Neuronal stem cell (in vitro differentiated cells): ENCODE measurements at regions not wholly inside any gene's neighbourhood (a gene's known extent, or its start where the extent isn't known, plus 50 kb on each side); places are given as distances from the start of the nearest gene placed in this dataset.

ENCODE experiments used
- DNase-seq: peaks from one replicate; pipeline ENCODE4 v3.0.0-alpha.2; 2013; ENCODE audit warnings: low spot score
- H2AFZ ChIP-seq: one replicate; pipeline ENCODE4 v1.6.1; 2013; ENCODE audit warnings: mild to moderate bottlenecking, low read length, inconsistent platforms
- H2AK5ac ChIP-seq: 2 replicates; pipeline ENCODE4 v1.6.1; 2013; ENCODE audit warnings: low read depth, mild to moderate bottlenecking, inconsistent platforms, low read length, moderate library complexity, mixed read lengths
- H2BK120ac ChIP-seq: 2 replicates; pipeline ENCODE4 v1.6.1; 2013; ENCODE audit warnings: low read depth, mild to moderate bottlenecking, inconsistent platforms, low read length, moderate library complexity, mixed read lengths
- H2BK12ac ChIP-seq: one replicate; pipeline ENCODE4 v1.6.1; 2013; ENCODE audit warnings: low read length, inconsistent platforms
- H2BK15ac ChIP-seq: 2 replicates; pipeline ENCODE4 v1.6.1; 2013; ENCODE audit warnings: mild to moderate bottlenecking, low read length, inconsistent platforms, mixed read lengths
- H2BK5ac ChIP-seq: one replicate; pipeline ENCODE4 v1.6.1; 2013; ENCODE audit warnings: inconsistent platforms, mild to moderate bottlenecking, low read length, moderate library complexity
- H3K14ac ChIP-seq: one replicate; pipeline ENCODE4 v1.6.1; 2013; ENCODE audit warnings: low read length, inconsistent platforms
- H3K18ac ChIP-seq: 2 replicates; pipeline ENCODE4 v1.6.1; 2013; ENCODE audit warnings: low read length, inconsistent platforms
- H3K23ac ChIP-seq: 2 replicates; pipeline ENCODE4 v1.6.1; 2013; ENCODE audit warnings: low read depth, mild to moderate bottlenecking, mixed read lengths, low read length, inconsistent platforms; ENCODE audit not compliant: poor library complexity
- H3K27ac ChIP-seq: replicated peaks from 3 replicates; pipeline ENCODE4 v1.5.1; 2013; ENCODE audit warnings: low read length, inconsistent platforms
- H3K27me3 ChIP-seq, 3 experiments: 2 replicates each; pipeline ENCODE4 v1.6.1; 2013; ENCODE audit warnings: low read length in 3 of 3, mild to moderate bottlenecking in 2 of 3, inconsistent platforms in 1 of 3, low read depth in 1 of 3, mixed read lengths in 1 of 3, moderate library complexity in 1 of 3; ENCODE audit not compliant: control insufficient read depth in 3 of 3, insufficient read depth in 3 of 3
- H3K36me3 ChIP-seq, 2 donors: replicated peaks in 1 of 2; 2 replicates each; pipeline ENCODE4 v1.6.1; 2013; ENCODE audit warnings: low read length in 2 of 2; ENCODE audit not compliant: control insufficient read depth in 2 of 2, insufficient read depth in 2 of 2
- H3K4ac ChIP-seq: 2 replicates; pipeline ENCODE4 v1.6.1; 2013; ENCODE audit warnings: inconsistent platforms, mild to moderate bottlenecking, low read length, moderate library complexity
- H3K4me1 ChIP-seq, 2 donors: 1 replicate in 1 of 2; 2 replicates in 1 of 2; pipeline ENCODE4 v1.6.1; 2013; ENCODE audit warnings: low read length in 2 of 2, low read depth in 1 of 2; ENCODE audit not compliant: control insufficient read depth in 2 of 2, insufficient read depth in 1 of 2
- H3K4me2 ChIP-seq: one replicate; pipeline ENCODE4 v1.6.1; 2013; ENCODE audit warnings: mild to moderate bottlenecking, low read length, inconsistent platforms; ENCODE audit not compliant: insufficient read depth, poor library complexity, severe bottlenecking
- H3K4me3 ChIP-seq, 2 donors: 2 replicates each; pipeline ENCODE4 v1.5.1; 2013; ENCODE audit warnings: low read length in 2 of 2, mild to moderate bottlenecking in 2 of 2, inconsistent platforms in 1 of 2, moderate library complexity in 1 of 2
- H3K79me1 ChIP-seq: one replicate; pipeline ENCODE4 v1.6.1; 2013; ENCODE audit warnings: low read depth, mild to moderate bottlenecking, inconsistent platforms, low read length, moderate library complexity
- H3K9ac ChIP-seq: one replicate; pipeline ENCODE4 v1.6.1; 2013; ENCODE audit warnings: mild to moderate bottlenecking, low read depth, low read length, inconsistent platforms; ENCODE audit not compliant: poor library complexity
- H3K9me3 ChIP-seq, 2 donors: replicated peaks in 1 of 2; 2 replicates each; pipeline versions ENCODE3 to v1.6.1; 2013; ENCODE audit warnings: low read length in 2 of 2, mild to moderate bottlenecking in 2 of 2, inconsistent platforms in 1 of 2, low read depth in 1 of 2, mixed read lengths in 1 of 2, moderate library complexity in 1 of 2; ENCODE audit not compliant: control insufficient read depth in 2 of 2, insufficient read depth in 1 of 2
- H4K8ac ChIP-seq: one replicate; pipeline ENCODE4 v1.6.1; 2013; ENCODE audit warnings: low read depth, mild to moderate bottlenecking, inconsistent platforms, low read length, moderate library complexity
- H4K91ac ChIP-seq: one replicate; pipeline ENCODE4 v1.6.1; 2013; ENCODE audit warnings: low read length, low read depth, mild to moderate bottlenecking, inconsistent platforms; ENCODE audit not compliant: poor library complexity
- WGBS, 2 donors: extraction: QIAGEN DNeasy Blood & Tissue Kit; methylation state at CpG; one replicate each; pipeline ENCODE4 v1.1.7; 2013; ENCODE audit warnings: missing lambda C conversion rate in 2 of 2, mixed read lengths in 1 of 2; ENCODE audit not compliant: insufficient read length in 2 of 2, insufficient replicate concordance in 1 of 2; ENCODE audit errors: extremely low coverage in 2 of 2; 5-methylcytosine and 5-hydroxymethylcytosine counted together

- H3K9me3 ChIP-seq = no peaks in the 10 kb centered on the region
- H3K4me3 ChIP-seq = no peak overlapping the region
- H3K4ac ChIP-seq = no peak overlapping the region
- H2BK12ac ChIP-seq = no peak overlapping the region
- H2AK5ac ChIP-seq = no peak overlapping the region
- no peaks in the 10 kb centered on the region for H3K79me1 ChIP-seq
- H3K4me1 ChIP-seq = no peaks in the 10 kb centered on the region
- H2BK5ac ChIP-seq = no peak overlapping the region
- no peak overlapping the region for H3K9ac ChIP-seq
- H3K27me3 ChIP-seq = no peaks in the 10 kb centered on the region
- no peak overlapping the region for H3K14ac ChIP-seq
- H4K91ac ChIP-seq = no peak overlapping the region
- no peak for DNase-seq
- H3K36me3 ChIP-seq = no peaks in the 10 kb centered on the region
- WGBS, 2 donors = no CpG with 5 or more reads among the region's 4 CpGs
- H2BK120ac ChIP-seq = no peak overlapping the region
- no peak overlapping the region for H3K23ac ChIP-seq
- no peak overlapping the region for H3K18ac ChIP-seq
- no peak overlapping the region for H3K4me2 ChIP-seq
- no peak overlapping the region for H2AFZ ChIP-seq
- no peak overlapping the region for H2BK15ac ChIP-seq
- H4K8ac ChIP-seq = no peak overlapping the region
- H3K27ac ChIP-seq = no peak overlapping the region
Measured at GRCh38 chr12:38016602-38017001, 300.0 kb upstream of the ALG10B start.

- Histone ChIP-seq H4K8ac (no peak overlapping the region), H2BK5ac (no peak overlapping the region), H3K27ac (no peak overlapping the region), H2BK12ac (no peak overlapping the region), H3K36me3 (no peaks in the 10 kb centered on the region), H4K91ac (no peak overlapping the region), H3K4me3 (no peak overlapping the region), H2AFZ (no peak overlapping the region), H3K79me1 (no peaks in the 10 kb centered on the region), H2BK120ac (no peak overlapping the region), H3K9me3 (no peaks in the 10 kb centered on the region), H3K27me3 (no peaks in the 10 kb centered on the region), H3K14ac (no peak overlapping the region), H2BK15ac (no peak overlapping the region), H2AK5ac (no peak overlapping the region), H3K23ac (no peak overlapping the region), H3K4me1 (no peaks in the 10 kb centered on the region), H3K18ac (no peak overlapping the region), H3K4me2 (no peak overlapping the region), H3K9ac (no peak overlapping the region), H3K4ac (no peak overlapping the region)
- DNase-seq = no peak
- no CpG with 5 or more reads among the region's 1 CpG for WGBS, 2 donors
Measured at GRCh38 chr12:38025916-38026315, 290.7 kb upstream of the ALG10B start.

GRCh38 chr12:38053113-38053512 is 263.5 kb upstream of the ALG10B start:
- H2AK5ac ChIP-seq = no peak overlapping the region
- no peak overlapping the region for H3K4me2 ChIP-seq
- no peaks in the 10 kb centered on the region for H3K4me1 ChIP-seq
- no peak overlapping the region for H3K4ac ChIP-seq
- H3K4me3 ChIP-seq = no peak overlapping the region
- no peak overlapping the region for H3K18ac ChIP-seq
- H2BK120ac ChIP-seq = no peak overlapping the region
- H3K9me3 ChIP-seq = peaks cover 0 to 48% of the 10 kb centered on the region in 2 donors
- no peak overlapping the region for H2BK5ac ChIP-seq
- no peak overlapping the region for H4K91ac ChIP-seq
- H3K14ac ChIP-seq = no peak overlapping the region
- no peak overlapping the region for H3K23ac ChIP-seq
- H3K27me3 ChIP-seq = no peaks in the 10 kb centered on the region
- H2BK15ac ChIP-seq = no peak overlapping the region
- H3K79me1 ChIP-seq = no peaks in the 10 kb centered on the region
- no peak overlapping the region for H3K9ac ChIP-seq
- DNase-seq = no peak
- no peak overlapping the region for H3K27ac ChIP-seq
- peak overlapping the region; percentile 29 for H2AFZ ChIP-seq
- H3K36me3 ChIP-seq = no peaks in the 10 kb centered on the region
- no peak overlapping the region for H2BK12ac ChIP-seq
- no peak overlapping the region for H4K8ac ChIP-seq
- no CpG with 5 or more reads among the region's 16 CpGs for WGBS, 2 donors

GRCh38 chr12:38053655-38054464 is 262.7 kb upstream of the ALG10B start:
- Histone ChIP-seq H3K27ac (no peak overlapping the region), H2BK12ac (no peak overlapping the region), H3K4me3 (no peak overlapping the region), H3K79me1 (no peaks in the 10 kb centered on the region), H3K4me2 (no peak overlapping the region), H2BK120ac (no peak overlapping the region), H3K18ac (no peak overlapping the region), H2BK5ac (no peak overlapping the region), H3K27me3 (no peaks in the 10 kb centered on the region), H4K91ac (no peak overlapping the region), H2BK15ac (no peak overlapping the region), H3K4ac (no peak overlapping the region), H3K36me3 (no peaks in the 10 kb centered on the region), H3K23ac (no peak overlapping the region), H3K4me1 (no peaks in the 10 kb centered on the region), H3K9me3 (peaks cover 0 to 43% of the 10 kb centered on the region in 2 donors), H4K8ac (no peak overlapping the region), H3K14ac (no peak overlapping the region), H2AFZ (peak overlapping the region; percentile 29), H3K9ac (no peak overlapping the region), H2AK5ac (no peak overlapping the region)
- no peak for DNase-seq
- no CpG with 5 or more reads among the region's 34 CpGs for WGBS, 2 donors
